SJSA1 (cell line): ENCODE measurements at regions not wholly inside any gene's neighbourhood (a gene's known extent, or its start where the extent isn't known, plus 50 kb on each side); places are given as distances from the start of the nearest gene placed in this dataset.
"Not testable (repeated sequence)": the region's sequence is repeated elsewhere in the genome, so short reads cannot be mapped to it uniquely, and the experiment has no call there.

ENCODE experiments used
- DNase-seq, 2 experiments: peaks; one replicate each; pipeline ENCODE4 v3.0.0-alpha.2; 2015 to 2020; ENCODE audit warnings: low spot score in 2 of 2, low read depth in 1 of 2
- H3K27ac ChIP-seq: fragments of 250-450 bp; sonication (Bioruptor Pico); 2 replicates; pipeline ENCODE4 v1.5.1; 2020; ENCODE audit warnings: mild to moderate bottlenecking, moderate library complexity
- H3K27me3 ChIP-seq: fragments of 250-450 bp; sonication (Bioruptor Pico); replicated peaks from 2 replicates; pipeline ENCODE4 v1.5.1; 2020; ENCODE audit warnings: mild to moderate bottlenecking, moderate library complexity
- H3K36me3 ChIP-seq: fragments of 250-450 bp; sonication (Bioruptor Pico); 2 replicates; pipeline ENCODE4 v1.5.1; 2020; ENCODE audit warnings: mild to moderate bottlenecking
- H3K4me1 ChIP-seq: fragments of 250-450 bp; sonication (Bioruptor Pico); replicated peaks from 2 replicates; pipeline ENCODE4 v1.6.1; 2021; ENCODE audit warnings: mild to moderate bottlenecking
- H3K4me3 ChIP-seq: fragments of 250-450 bp; sonication (Bioruptor Pico); 2 replicates; pipeline ENCODE4 v1.5.1; 2020; ENCODE audit warnings: mild to moderate bottlenecking
- H3K9me3 ChIP-seq: fragments of 250-450 bp; sonication (Bioruptor Pico); replicated peaks from 2 replicates; pipeline ENCODE4 v1.5.1; 2020; ENCODE audit warnings: mild to moderate bottlenecking

DNA sequence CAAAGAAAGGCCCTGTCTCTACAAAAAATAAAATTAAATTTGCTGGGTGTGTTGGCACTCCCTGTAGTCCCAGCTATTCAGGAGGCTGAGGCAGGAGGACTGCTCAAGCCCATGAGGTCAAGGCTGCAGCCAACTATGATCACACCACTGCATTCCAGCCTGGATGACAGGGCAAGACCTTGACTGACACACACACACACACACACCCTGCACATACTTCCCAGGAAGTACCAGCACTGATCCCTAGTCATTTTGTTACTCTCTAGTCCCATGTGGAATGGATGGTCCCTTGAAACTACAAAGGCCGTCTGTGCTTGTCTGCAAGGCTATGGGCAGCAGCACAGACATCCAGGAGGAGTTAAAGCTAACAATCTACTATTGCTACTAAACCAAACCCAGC lies 59.7 kb upstream of the CYP2D6 start:
- H3K27ac ChIP-seq, result no peak overlapping the region
- H3K27me3 ChIP-seq, result no peaks in the 10 kb centered on the region
- H3K36me3 ChIP-seq, result no peaks in the 10 kb centered on the region; the same call in 1 of the 2 replicates
- peaks cover 10% of the 10 kb centered on the region for H3K4me1 ChIP-seq
- no peak for DNase-seq
- no peaks in the 10 kb centered on the region for H3K9me3 ChIP-seq
- H3K4me3 ChIP-seq, result no peak overlapping the region

DNA sequence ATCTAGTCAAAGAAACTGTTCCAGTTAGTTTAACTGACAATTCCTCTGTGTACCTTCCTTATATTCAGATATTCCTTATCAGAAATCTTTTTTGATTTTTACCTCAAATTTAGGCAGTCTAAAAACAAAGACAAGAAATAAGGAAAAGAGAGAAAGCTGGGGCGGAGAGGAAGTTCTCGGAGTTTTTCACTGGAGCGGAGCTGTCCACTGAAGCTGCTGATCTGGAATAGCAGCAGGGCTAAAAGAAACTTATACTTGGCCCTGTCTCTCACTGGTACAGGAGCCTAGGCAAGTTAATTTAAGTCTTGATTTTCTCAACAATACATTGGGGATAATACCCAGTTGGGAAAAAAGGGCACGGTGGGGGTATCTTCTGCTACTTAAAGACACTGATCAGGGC lies 59.2 kb upstream of the CYP2D6 start:
- H3K36me3 ChIP-seq, result no peaks in the 10 kb centered on the region; the same call in 1 of the 2 replicates
- no peak overlapping the region for H3K27ac ChIP-seq
- no peaks in the 10 kb centered on the region for H3K27me3 ChIP-seq
- no peak overlapping the region for H3K4me3 ChIP-seq
- no peaks in the 10 kb centered on the region for H3K9me3 ChIP-seq
- DNase-seq, result no peak
- peaks cover 10% of the 10 kb centered on the region for H3K4me1 ChIP-seq

DNA sequence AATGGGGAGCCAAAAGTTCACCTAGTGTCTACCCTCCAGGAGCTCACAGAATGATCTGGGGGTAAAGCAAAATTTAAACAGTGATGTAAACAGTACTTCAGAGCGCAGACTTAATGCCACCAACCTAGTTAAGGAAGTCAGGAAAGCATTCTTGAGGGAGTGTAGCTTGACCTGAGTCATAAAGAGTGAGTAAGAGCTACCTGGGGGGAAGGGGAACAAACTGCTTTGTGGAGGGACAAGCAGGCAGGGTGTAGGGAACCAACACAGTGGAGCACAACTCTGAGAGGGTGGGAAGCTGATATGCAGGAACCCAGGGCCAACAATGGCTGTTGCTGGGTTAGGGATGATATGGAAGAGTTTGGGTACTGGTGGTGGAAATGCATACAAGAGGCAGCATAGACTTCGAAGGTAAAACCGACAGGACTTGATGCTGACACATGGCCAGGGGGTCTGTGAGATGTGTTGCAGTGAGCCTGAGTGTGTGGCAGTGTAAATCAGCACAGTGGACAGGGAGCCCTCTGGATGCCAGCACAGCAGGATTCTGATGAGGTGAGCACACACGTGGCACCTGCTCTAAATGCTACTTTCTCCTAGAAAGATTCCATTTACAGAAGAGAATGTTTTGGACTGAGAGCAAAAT lies 58.3 kb upstream of the CYP2D6 start:
- H3K27ac ChIP-seq, result no peak overlapping the region
- peak in 1 of 2 experiments; percentile 14 for DNase-seq
- no peak overlapping the region for H3K4me3 ChIP-seq
- no peaks in the 10 kb centered on the region for H3K27me3 ChIP-seq
- peaks cover 10% of the 10 kb centered on the region for H3K4me1 ChIP-seq
- H3K9me3 ChIP-seq, result no peaks in the 10 kb centered on the region
- H3K36me3 ChIP-seq, result no peaks in the 10 kb centered on the region; the same call in 1 of the 2 replicates

DNA sequence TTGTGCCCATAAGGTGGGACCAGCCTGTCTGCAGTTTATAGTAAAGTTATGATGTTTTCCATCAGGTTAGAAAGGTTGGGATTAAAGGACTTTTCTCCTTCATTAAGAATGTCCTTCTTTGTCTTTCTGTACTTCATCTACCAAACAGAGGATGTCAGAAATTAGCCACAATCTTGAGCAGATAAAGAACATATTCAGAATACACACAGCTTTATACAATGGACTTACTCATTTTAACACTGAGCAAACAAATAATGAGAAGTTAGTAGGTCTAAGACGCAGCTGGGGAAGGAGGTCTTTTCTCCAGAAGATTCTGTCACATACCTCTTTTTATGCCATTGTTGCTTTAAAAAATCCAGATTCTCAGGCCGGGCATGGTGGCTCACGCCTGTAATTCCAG lies 57.0 kb upstream of the CYP2D6 start:
- Histone ChIP-seq H3K27ac (no peak overlapping the region), H3K9me3 (no peaks in the 10 kb centered on the region), H3K36me3 (no peaks in the 10 kb centered on the region; the same call in 1 of the 2 replicates), H3K4me3 (no peak overlapping the region), H3K4me1 (peaks cover 10% of the 10 kb centered on the region), H3K27me3 (no peaks in the 10 kb centered on the region)
- no peak for DNase-seq

DNA sequence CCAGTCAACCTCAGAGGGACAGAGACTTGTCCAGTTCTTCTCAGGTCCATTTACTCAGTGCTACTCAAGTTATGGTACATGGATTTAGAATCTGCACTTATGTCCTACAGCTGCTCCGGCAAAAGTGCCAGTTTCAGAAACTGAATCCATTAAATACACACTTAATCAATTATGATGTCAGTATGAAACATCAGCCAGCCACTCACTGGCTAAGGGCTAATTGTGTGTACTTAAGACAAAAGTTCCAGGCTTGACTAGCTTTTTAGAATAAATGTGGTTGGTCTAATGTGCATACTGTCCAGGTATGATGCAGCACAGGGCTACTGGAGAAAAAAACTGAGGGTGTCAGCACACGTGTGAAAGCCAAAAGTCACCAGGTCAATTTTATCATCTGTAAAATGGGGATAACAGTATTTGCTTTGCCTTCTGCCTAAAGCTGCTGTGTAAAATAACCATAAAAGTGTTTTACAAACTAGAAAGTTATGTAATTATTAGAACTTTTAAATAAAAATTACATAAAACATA lies 55.4 kb upstream of the CYP2D6 start:
- Histone ChIP-seq H3K36me3 (no peaks in the 10 kb centered on the region; the same call in none of the 2 replicates), H3K4me3 (no peak overlapping the region), H3K4me1 (peaks cover 10% of the 10 kb centered on the region), H3K27me3 (no peaks in the 10 kb centered on the region), H3K27ac (no peak overlapping the region), H3K9me3 (no peaks in the 10 kb centered on the region)
- no peak for DNase-seq

DNA sequence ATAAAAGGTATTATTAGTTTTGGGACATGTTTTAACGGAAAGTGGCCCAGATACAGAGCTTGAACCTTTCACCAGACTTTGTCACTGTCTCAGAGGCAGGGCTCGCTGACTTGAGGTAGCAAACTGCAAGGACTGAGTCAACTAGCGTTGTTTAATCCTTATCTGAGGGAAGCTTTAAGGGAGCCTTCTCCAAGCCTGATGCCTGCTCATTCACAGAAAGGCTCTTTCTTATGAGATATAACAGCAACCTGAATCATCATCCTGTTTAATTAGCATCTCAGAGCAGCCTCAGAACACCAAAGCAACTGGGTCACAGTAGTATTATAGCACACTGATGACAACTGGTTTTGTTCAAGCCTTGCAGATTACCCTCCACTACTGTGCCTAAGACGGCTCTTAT lies 54.2 kb upstream of the CYP2D6 start:
- no peak for DNase-seq
- Histone ChIP-seq H3K4me3 (no peak overlapping the region), H3K36me3 (no peaks in the 10 kb centered on the region; the same call in none of the 2 replicates), H3K27ac (no peak overlapping the region), H3K4me1 (peaks cover 10% of the 10 kb centered on the region), H3K9me3 (no peaks in the 10 kb centered on the region), H3K27me3 (no peaks in the 10 kb centered on the region)

DNA sequence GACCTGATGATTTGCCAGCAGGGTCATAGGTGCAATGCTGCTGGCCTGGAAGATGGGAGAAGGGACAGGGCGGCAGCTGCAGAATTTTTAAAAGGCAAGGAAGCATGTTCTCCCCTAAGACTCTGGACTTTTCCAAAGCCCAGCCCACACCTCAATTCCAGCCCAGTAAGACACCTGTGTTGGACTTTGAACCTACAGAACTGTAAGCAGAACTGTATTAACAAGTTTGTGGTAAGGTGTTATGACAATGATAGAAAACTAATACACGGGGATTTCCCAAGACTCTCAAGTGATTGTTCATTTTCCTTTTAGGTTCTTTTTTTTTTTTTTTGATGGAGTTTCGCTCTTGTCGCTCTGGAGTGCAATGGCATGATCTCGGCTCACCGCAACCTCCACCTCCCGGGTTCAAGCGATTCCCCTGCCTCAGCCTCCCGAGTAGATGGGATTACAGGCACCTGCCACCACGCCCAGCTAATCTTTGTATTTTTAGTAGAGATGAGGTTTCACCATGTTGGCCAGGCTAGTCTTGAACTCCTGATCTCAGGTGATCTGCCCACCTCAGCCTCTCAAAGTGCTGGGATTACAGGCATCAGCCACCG lies 53.0 kb upstream of the CYP2D6 start:
- H3K27me3 ChIP-seq, H3K36me3 ChIP-seq, H3K9me3 ChIP-seq, DNase-seq, H3K27ac ChIP-seq, H3K4me3 ChIP-seq, H3K4me1 ChIP-seq: not testable (repeated sequence)

DNA sequence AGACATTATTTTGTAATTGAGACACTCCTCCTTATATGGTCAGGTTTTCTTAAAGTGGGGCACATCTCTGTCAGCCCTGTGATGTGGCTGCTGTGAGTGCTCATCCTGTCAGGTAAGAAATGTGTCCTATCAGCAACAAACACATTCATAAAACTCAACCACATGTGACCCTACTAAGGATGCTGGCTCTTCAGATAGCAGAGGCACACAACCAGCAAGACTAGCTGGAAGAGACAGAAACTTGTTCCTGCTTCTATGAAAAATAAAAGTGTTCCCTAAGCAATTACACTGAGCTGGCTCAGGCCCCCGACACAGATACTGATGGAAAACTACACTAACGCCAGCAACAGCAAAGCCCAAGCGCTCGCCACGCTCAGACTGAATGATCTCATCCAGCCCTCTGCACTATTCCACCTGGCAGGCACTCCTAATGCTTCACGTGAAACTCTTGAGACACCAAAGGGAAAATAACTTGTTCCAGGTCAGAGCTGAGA lies 49.8 kb upstream of the CYP2D6 start:
- no peaks in the 10 kb centered on the region for H3K9me3 ChIP-seq
- no peak overlapping the region for H3K4me3 ChIP-seq
- no peaks in the 10 kb centered on the region; the same call in 1 of the 2 replicates for H3K36me3 ChIP-seq
- no peaks in the 10 kb centered on the region for H3K27me3 ChIP-seq
- H3K4me1 ChIP-seq, result no peaks in the 10 kb centered on the region; the same call in 1 of the 2 replicates
- H3K27ac ChIP-seq, result no peak overlapping the region
- DNase-seq, result no peak
